HG03025 (cell line): ENCODE measurements at regions not wholly inside any gene's neighbourhood (a gene's known extent, or its start where the extent isn't known, plus 50 kb on each side); places are given as distances from the start of the nearest gene placed in this dataset.

Source experiments
- ATAC-seq: cut with Tn5 transposase; IDR thresholded peaks from one replicate; pipeline ENCODE4 v1.9.1; 2021; ENCODE audit warnings: mild to moderate bottlenecking, moderate library complexity; ENCODE audit not compliant: unreplicated experiment, low FRiP score

DNA sequence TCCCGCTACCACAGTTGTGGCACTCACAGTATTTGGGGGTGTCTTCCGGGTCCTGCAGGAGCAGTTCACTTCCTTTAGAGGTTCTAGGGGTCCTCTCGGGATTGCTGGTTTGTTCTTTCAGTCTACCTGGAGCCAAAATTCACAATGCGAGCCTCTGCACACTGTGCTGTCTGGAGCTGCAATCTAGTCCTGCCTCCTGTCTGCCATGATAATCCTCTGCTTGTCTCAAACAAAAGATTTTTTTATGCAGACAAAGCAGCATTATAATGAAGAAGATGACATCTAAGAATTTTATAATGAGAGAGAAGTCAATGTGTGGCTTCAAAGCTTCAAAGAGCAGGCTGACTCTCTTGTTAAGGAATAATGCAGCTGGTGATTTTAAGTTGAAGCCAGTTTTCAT lies 975.1 kb upstream of the GYPC start:
- no peak for ATAC-seq

DNA sequence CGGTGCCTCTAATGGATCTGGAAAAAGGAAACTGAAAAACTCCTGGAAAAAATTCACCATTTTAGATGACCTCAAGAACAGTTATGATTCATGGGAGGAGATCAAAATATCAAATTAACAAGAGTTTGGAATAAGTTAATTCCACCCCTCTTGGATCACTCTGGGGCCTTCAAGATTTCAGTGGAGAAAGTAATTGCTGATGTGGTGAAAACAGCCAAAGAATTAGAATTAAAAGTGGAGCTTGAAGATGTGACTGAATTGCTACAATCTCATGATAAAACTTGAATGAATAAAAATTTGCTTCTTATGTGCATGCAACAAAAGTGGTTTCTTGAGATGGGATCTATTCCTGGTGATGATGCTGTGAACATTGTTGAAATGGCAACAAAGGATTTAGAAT lies 974.4 kb upstream of the GYPC start:
- ATAC-seq, result no peak

DNA sequence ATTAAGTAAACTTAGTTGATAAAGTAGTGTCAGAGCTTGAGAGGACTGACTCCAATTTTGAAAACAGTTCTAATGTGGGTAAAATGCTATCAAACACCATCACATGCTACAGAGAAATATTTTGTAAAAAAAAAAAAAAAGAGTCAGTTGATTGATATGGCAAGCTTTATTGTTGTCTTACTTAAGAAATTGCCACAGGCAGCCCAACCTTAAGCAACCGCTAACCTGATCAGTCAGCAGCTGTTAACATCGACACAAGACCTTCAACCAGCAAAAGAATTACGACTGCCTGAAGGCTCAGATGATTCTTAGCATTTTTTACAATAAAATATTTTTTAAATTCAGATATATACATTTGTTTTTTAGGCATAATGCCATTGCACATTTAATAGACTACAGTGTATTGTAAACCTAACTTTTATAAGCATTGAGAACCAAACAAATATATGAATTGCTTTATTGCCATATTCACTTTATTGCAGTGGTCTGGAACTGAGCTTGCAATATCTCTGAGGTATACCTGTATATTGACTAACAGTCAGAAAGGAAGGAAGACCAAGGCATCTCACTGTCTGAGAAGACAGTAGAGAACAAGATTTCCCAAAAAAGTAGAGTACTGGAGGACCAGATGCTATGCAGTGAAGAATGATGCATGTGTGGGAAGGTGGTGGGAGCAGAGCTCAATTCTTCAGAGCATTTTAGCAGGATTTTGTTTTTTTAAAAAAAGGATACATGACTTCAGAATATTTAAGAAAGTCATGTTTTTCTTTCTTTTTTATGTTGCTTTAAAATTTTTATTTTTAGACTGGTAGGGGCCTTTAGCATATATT lies 973.8 kb upstream of the GYPC start:
- ATAC-seq, result no peak

DNA sequence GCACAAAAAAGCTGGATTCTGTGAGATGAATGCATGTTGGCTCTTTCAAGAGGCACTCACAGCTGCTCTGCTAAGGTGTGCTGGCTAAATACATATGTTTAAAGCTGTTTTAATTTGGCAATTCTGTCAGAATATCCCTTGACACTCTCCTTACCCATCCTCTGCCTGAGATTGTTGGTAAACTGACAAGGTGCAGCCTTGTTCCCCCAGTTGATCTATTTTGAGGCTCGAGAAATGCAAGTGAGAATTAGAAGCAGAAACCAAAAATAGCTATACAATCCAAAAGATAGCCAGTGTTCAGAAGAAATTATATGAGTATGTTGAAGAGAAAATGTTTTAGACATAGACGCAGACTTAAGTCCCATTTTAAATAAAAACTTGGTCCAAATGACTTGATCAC lies 971.7 kb upstream of the GYPC start:
- ATAC-seq, result no peak

DNA sequence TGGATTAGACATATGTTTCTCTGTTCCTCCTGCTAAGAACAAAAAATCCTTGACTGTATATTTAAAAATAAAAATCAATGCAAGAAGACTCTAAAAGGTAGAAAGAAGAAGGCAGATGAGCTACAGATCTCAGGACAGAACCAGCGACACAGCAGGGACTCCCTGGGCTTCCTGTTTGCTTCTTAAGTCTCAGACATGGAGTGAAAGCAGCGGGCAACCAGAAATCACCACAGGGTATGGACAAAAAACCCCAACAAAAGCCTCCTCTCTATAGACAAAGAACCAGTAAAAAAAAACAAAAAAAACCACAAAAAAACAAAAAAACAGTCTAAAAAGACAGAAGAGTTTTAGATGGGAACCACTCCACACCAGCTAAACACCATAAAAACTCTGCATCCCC lies 971.0 kb upstream of the GYPC start:
- no peak for ATAC-seq

DNA sequence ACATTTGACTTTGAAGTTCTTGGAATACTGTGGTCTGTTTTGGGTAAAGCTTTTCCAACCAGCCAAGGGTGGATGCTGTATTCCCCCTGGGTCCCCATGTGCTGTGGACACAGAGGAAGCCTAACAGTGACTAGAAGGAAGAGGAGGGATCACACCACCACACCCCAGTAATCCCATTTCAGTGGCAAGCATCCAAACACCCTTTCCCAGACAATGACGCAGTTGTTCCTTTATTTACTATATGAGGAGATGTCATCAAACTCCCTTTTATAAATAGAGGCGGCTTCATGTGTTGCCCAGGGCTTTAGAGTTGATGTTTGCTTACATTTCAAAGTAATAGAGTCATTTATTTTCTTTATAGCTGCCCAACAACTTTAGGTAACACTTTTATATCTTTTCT lies 959.4 kb upstream of the GYPC start:
- ATAC-seq, result no peak

DNA sequence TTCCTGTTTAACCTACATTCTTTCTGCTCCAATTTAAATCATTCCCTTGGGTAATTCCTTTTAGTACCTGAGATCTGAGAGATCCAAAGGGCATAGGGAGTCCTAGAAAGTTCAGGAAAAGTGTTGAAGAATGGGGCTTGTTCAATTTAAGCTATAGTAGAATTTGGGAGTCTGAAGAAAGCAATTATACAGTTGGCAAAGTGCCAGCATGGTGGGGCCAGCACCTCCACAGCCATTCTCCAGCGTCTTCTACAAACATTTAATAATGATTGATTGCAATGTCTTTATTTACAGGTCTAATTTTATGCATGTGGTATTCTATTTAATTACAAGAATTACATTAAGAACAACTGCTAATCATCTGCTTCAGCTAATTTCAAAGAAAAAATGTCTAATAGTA lies 957.7 kb upstream of the GYPC start:
- ATAC-seq, result no peak

DNA sequence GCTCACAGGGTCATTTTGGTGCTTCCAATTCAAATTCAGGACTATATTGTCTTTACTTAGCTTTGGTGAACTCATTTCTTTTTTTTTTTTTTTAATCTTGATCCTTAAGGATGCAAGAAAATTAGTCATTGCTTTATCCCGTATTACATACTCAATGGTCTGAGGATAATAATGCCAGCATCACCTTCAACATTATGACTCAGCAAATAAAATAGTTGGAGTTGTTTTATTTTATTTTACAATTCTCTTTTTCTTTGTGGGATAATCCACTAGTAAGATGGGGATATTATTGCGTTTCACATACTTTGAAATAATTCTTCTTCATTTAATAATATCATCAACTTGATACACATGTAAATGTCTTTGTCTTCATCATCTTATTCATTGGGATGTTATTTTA lies 954.9 kb upstream of the GYPC start:
- ATAC-seq, result no peak

DNA sequence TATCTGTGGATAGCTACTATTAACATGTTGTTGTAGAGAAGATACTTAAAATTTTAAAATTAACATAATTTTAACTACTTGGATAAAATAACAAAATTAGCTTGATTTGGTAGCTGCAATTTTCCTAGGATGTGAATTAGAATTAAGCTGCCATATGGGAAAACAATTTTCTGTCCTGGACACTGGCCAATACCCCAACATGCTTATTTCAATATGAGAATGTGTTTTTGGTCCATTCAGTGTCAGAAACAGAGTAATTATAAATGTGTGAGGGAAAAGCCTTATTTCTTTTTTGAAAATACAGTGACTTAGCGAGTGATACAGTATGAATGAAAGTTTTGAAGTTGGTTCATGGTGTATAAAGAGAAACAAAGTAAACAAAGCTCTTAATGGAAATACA lies 948.3 kb upstream of the GYPC start:
- ATAC-seq, result no peak

DNA sequence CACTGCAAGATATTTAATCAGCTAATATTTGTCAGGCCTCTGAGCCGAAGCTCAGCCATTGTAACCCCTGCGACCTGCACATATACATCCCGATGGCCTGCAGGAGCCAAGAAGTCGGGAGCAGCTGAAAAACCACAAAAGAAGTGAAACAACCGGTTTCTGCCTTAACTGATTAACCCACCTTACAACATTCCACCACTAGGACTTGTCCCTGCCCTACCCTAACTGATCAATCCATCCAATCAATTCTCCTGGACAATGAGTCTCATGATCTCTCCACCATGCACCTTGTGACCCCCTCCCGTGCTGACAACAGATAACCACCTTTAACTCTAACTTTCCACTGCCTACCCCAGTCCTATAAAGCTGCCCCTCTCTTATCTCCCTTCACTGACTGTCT lies 945.4 kb upstream of the GYPC start:
- no peak for ATAC-seq

DNA sequence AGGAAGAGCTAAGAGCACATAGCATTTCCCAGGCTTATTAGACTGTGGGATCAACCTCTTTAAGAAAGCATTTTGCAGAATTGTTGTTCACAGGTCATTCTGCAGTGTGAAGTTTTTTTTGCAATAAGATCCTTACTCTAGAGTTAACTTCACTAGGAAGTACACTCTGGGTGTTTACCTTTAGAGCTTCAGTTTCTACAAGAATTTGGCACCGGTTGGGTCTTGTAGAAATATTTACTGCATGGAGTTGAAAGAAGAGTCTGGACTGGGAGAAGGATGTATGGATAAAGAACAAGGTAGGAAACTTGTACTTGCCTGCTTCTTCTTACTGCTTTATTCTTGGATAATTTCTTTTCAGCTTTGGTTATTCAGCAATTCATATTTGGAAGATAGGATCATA lies 944.9 kb upstream of the GYPC start:
- ATAC-seq, result no peak

DNA sequence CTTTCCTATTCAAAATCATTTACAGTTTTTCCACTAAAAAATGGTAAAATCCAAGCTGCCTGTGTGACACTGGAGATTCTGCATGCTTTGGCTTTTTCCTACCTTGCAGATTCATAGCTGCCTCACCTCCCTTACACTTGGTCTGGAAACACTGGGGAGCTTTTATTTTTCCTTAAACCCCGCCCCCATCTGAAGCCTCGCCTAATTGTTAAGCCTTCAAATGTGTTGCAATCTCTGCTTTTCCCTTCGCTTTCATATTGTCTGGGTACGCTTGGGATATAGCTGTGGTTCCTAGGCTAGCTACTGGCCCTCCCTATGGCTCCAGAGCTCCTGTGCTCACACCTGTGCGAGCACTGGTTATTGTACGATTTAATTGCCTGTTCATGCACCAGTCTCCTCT lies 942.4 kb upstream of the GYPC start:
- no peak for ATAC-seq

DNA sequence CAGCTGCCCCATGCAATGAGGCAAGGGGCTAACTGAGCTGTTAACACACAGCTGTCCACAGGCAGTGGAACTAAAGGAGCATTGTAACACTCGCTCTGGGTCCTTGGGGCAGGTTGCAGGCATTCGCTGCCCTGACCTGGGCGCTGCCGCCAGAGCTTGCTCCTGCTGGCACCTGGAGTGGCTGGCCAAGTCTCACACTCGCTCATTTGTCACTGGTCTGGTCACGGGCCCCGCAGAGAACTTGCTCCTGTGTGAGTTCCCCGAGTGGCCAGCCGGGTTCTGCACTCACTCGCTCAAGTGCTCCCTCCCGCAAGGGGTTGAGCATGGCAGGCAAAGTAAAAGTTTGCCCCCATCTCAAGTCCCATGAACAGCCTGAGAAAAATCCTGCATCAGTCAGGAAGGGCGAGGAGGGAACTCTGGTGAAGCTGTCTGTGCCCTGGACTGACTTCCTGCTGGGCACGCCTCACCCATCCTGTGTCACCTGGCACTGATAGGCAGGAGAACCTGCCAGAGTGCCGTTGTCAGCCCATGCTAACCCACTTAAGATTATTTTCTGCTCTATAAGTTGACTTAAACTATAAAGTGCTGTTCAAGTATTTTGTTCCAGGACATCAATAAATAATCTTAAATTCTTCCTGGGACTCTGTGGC lies 934.8 kb upstream of the GYPC start:
- ATAC-seq, result no peak

DNA sequence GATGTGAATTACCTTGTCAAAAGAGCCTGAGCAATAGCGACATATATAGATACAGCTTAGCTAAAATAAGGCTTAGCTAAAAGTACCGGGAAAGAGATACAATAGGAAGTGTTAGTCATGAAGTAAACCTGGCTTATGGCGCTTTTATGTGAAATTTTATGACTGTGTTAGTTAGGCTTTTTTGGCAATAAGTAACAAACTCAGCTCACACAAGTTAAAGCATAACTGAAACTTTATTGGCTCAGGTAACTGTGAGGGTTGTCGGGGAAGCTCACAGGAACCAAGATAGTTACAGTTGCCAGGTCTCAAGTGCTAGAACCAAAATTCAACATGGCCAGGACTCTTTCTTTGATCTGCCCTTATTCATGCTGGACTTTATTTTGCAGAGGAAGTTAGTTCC lies 925.0 kb upstream of the GYPC start:
- ATAC-seq, result no peak

DNA sequence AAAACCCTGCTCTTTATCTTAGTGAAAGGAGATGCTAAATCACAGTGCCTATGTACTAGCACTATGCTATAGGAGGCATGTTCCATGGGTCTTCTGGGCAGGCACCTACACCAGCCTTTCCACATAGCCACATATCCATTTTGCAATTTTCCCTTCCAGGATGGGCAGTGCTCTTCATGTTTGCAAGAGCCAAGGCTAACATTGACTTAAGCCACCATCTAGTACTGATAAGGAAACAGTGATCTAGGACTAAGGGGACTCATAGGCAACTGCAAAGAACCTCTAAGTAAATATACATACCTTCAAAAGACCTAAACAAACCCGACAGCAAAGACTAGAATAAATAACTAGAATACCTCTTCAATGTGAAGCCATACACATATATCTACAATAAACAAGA lies 919.7 kb upstream of the GYPC start:
- no peak for ATAC-seq

DNA sequence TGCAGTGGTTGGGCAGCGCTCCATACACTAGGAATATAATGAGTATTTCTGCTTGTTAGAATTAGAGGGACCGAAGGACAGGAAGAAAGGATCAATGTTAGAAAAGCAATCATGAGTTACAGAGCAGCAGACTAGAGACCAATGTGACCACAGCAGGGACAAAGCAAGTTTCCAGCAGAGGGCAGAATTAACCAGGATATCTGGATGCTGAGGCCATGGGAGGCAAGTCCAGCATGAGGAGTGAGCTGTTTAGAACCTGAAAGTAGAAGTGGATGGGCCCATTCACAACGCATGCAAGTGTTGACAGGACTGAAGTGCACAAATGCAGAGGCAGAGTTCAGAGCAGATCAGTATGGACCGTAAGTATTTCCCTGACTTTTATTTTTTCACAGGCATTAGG lies 910.4 kb upstream of the GYPC start:
- ATAC-seq, result no peak

DNA sequence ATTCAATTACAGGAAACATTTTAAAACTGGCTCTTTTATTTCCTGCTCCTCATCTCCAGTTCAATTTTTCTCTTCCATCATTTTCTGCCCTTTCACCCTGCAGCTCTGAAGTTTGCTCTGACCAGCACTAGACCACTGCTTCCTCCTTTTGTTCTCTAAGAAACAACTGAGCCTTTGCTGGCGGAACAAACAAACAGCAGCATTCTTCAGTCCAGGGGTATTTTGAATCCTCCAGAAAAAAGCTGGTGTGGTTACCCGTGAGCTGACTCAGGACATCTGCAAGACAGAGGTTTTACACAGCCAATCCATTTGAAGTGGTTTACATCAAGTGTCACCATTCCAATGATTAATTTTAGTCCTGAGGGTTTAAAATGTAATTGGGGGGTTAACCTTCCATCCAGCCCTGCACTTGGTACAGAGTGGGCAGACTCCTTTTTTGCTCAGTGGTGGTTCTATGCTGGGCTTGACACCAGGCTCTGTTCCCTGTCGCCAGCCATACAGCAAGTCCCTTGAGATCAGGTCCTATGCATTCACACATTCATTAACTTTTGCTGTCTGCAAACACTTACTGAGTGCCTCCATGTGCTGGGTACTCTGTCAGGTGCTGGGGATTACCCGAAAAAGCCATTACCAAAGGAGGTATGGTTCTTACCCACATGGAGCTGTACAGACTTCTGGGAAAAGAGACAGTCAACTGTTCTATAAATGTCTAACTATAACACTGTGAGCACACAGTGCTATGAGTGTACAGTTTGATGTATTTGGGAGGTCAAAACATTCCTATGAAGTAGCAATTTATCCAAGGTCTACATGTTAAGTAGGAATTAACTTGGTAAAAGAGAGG lies 909.4 kb upstream of the GYPC start:
- ATAC-seq, result no peak

DNA sequence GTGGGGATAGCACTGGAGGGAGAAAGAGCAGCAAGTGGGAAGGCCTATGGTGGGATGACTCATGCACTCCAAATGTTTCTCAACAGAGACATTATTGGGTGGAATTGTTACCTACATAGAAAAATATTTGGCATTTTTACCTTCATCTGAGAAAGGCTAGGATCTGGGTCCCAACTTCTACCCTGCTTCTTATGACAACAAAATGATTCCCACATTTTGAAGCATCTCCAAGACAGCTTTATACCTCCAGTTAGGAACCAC lies 908.9 kb upstream of the GYPC start:
- no peak for ATAC-seq

DNA sequence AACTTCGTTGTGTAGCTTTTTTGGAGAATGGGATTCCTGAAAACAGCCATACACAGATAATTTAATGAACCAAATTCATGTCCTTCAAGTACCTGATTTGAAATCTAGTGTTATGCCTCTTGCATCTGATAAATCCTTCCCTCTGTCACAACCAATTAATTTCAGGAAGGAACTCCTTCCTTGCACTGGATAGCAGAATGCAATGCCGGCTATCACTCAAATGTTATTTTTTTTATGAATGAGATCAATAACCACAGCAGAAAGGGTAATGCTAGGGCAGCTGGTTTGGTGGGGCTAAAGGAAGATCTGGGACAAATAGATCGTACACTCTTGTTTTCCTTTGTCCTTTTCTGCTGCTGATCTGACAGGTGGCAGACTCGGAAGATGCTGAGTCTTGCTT lies 899.5 kb upstream of the GYPC start:
- ATAC-seq, result no peak

DNA sequence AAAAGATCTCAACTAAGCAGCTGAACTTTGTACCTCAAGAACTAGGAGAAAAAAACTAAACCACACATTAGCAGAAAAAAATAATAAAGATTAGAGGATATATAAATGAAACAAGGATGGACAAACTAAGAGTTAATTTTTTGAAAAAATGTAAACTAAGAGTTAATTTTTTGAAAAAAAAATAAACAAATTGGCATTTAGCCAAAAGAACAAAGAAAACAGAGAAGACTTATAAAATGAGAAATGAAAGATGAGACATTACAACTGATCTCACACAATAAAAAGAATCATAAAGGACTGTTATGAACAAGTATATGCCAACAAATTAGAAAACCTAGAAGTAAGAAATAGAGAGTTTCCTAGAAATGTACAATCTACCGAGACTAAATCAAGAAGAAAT lies 859.2 kb upstream of the GYPC start:
- no peak for ATAC-seq

DNA sequence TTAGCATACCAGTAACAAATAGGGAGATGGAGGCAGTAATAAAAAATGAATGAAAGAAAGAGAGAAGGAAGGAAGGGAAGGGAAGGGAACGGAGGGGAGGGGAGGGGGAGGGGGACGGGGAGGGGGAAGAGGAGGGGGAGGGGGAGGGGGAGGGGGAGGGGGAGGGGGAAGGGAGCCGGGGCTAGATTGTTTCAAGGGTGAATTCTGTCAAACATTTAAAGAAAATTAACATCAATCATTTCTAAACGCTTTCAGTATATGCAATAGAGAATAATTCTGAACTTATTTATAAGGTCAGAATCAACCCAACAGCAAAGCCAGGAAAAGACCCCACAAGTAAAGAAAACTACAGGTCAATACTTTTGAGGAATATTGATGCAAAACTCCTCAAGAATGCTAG lies 858.8 kb upstream of the GYPC start:
- no peak for ATAC-seq

DNA sequence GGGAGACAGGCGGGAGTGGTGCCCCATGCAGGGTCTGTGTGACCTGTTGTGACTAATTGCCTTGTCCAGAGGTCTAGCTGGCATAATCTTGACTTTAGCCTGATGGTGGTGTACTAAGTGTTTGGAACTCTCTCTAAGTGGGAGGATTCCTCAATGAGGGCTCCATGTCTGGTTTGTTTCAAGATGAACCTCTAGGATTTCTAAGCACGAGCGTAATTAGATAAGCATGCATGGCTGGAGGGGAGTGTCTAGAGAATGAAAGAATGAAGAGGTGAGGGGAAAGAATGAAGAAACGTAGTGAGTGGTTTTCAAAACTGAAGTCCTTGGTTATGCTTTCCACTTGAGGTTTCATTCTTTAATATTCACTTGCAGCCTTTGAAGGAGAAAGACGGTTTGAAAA lies 833.2 kb upstream of the GYPC start:
- ATAC-seq, result no peak
